GM10248 (cell line): ENCODE measurements at regions not wholly inside any gene's neighbourhood (a gene's known extent, or its start where the extent isn't known, plus 50 kb on each side); places are given as distances from the start of the nearest gene placed in this dataset.

Experiments
- CTCF ChIA-PET: fragments of 300-600 bp; sonication (Branson Sonifier 250); formaldehyde crosslinking; extraction: SDS; loops from one replicate; lab custom pipeline; 2021; ENCODE audit warnings: antibody characterized with exemption; lab: Yijun Ruan, JAX
- POLR2A ChIA-PET: fragments of 350-650 bp; sonication (Branson Sonifier 250); formaldehyde crosslinking; extraction: SDS; loops from one replicate; lab custom pipeline; 2020; ENCODE audit warnings: antibody characterized with exemption; lab: Yijun Ruan, JAX
- DNase-seq: peaks from one replicate; pipeline ENCODE4 v3.0.0; 2012; ENCODE audit errors: extremely low spot score
- TF ChIP-seq, protein P1 (sequence below): IDR thresholded peaks from 2 replicates; pipeline ENCODE4 v1.5.1; 2012; ENCODE audit warnings: mild to moderate bottlenecking, low read depth; ENCODE audit errors: extremely low read depth, missing control alignments, control extremely low read depth

DNA sequence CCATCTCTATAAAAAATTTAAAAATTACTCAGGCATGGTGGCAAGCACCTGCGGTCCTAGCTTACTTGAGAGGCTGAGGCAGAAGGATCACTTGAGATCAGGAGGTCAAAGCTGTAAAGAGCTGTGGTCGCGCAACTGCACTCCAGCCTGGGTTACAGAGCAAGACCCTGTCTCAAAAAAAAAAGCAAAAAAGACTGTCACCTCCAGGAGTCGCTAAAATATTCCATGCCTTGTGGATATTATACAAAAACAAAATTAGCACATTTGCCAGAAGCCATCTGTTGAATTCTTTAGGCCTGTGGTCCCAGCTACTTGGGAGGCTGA lies 87.0 kb upstream of the SDK1 start:
- TF ChIP-seq, protein P1, sequence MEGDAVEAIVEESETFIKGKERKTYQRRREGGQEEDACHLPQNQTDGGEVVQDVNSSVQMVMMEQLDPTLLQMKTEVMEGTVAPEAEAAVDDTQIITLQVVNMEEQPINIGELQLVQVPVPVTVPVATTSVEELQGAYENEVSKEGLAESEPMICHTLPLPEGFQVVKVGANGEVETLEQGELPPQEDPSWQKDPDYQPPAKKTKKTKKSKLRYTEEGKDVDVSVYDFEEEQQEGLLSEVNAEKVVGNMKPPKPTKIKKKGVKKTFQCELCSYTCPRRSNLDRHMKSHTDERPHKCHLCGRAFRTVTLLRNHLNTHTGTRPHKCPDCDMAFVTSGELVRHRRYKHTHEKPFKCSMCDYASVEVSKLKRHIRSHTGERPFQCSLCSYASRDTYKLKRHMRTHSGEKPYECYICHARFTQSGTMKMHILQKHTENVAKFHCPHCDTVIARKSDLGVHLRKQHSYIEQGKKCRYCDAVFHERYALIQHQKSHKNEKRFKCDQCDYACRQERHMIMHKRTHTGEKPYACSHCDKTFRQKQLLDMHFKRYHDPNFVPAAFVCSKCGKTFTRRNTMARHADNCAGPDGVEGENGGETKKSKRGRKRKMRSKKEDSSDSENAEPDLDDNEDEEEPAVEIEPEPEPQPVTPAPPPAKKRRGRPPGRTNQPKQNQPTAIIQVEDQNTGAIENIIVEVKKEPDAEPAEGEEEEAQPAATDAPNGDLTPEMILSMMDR = no peak
- CTCF ChIA-PET = interaction anchor here (1.4 kb wide), 1 partner anchor 14 kb away, joined by 6 read pairs; no protein-coding TSS in a partner anchor
- DNase-seq = no peak
- POLR2A ChIA-PET = no interaction called here

DNA sequence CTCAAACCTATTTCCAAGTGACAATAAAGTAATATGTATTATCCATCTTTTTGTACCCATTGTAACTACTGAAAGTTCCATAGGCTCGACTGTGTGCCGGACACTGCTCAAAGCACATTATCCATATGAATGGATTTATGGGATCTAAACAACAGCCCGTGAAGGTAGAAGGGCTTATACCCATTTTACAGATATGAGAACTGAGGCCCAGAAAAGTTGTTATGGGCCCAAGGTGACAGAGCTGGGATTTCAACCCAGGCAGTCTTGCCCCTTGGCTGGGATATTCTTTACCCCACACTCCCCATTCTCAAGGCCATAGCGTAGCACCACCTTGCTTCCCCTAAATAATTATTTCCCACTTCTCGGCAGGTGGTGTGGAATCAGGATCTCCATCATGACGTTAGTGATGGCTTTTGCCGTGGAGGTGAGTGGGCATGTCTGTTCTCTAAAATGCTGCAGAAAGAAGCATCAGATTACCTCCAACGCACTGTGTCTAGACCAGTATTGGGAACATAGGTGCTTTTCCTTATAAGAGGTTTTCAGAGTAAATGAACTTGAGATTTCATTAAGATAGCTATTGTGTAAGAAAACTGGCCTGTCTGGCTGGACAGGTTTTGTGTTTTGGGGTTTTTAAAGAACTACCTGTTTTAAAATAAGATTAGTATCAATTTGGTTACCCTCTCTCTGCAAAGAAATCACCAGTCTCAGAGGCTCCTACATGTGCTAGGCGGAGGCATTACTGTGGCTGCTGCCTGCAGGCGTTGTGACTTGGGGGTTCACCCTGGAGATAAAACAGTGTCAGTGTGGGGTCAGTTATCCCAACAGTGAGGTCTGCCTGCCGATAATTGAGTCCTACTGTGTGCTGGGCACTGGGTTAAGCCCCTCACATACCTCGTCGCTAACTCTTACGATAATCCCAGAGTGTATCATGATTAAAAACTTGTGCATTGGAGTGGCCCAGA lies 85.1 kb upstream of the SDK1 start:
- ChIA-PET CTCF (interaction anchor here (0.6 kb wide), 1 partner anchor 11 kb away, joined by 3 read pairs; no protein-coding TSS in a partner anchor), POLR2A (no interaction called here)
- TF ChIP-seq, protein P1 = no peak
- DNase-seq = no peak

DNA sequence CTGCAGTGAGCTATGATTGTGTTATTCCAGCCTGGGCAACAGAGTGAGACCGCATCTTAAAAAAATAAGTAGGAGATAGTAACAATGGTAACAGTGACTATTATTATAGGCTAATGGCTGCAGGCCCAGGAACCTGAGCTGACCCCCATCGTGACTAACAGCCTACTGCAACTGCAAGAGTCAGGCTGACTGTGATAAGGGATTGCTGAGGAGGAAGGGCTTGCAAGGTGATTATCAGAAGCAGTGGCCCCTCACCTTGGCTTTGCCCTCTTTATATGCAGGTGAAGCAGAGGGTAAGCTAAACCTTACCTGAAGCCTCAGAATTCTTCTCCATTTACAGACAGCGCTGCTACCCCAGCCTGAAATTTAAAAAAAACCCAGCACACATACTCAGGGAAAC lies 83.9 kb upstream of the SDK1 start:
- POLR2A ChIA-PET = no interaction called here
- CTCF ChIA-PET = interaction anchor here (0.6 kb wide), 1 partner anchor 10 kb away, joined by 3 read pairs; no protein-coding TSS in a partner anchor

DNA sequence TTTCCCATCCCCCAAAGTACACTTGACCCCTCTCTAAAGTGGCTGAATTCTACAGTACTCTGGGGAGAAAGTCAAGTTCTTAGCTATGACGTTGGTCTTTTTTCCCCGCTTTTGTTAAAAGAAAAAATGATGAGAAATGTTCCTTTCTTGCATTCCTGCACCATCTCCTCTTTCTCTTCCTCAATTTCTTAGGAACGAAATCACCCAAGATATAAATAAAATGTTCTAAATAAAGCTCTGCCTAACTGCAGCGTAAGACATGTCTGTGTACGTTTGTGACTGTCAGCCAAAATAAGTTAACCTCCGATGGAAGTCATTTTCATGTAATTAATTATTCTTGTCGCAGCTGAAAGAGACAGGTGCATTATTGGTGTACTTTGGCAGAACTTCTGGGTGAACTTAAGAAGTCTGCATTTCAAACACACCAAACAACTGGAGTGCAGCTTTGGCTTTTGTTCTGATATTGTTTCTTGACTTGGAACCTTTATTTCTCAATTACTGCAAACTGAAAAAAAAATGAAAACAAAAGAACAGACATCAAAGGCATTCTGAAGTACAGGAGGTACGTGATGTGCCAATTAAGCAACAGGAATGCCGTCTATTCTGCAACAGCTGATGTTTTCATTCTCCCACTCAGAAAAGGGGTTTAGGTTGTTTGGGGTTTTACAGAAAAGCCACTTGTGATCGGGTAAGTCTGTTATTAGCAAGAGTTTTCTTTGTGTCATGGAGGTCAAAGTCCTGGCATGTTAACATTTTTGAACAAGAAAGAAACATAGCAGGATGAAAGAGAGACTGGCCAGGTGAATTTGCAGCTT lies 82.4 kb upstream of the SDK1 start:
- ChIA-PET CTCF (interaction anchor here (0.6 to 1.0 kb wide), 3 partner anchors 9 to 332 kb away, joined by 3 read pairs; no protein-coding TSS in a partner anchor), POLR2A (no interaction called here)
- DNase-seq = no peak
- TF ChIP-seq, protein P1 = no peak

More for the DNA sequence above, 83.9 kb upstream of the SDK1 start:
- TF ChIP-seq, protein P1 = no peak
- DNase-seq = no peak

DNA sequence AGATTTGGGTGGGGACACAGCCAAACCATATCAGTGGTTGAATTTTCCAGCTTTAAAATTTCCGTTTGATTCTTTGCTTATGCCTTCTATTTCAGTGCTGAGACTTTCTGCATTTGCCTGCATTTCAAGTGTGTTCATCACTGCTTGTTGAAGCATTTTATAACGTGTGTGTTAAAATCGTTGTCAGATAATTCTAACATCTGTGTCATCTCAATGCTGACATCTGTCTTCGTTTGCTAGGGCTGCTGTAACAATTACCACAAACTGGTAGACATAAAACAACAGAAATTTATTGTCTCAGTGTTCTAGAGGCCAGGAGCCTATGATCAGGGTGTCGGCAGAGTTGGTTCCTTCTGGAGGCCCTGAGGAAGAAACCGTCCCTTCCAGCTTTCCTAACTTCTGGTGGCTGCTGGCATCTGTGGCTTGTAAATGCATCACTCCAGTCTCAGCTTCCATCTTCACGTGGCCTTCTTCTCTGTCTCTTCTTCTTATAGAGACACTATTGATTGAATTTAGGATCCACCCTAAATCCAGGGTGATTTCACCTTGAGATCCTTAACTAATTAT lies 71.1 kb upstream of the SDK1 start:
- ChIA-PET POLR2A (no interaction called here), CTCF (no interaction called here)
- TF ChIP-seq, protein P1 = no peak
- no peak for DNase-seq

DNA sequence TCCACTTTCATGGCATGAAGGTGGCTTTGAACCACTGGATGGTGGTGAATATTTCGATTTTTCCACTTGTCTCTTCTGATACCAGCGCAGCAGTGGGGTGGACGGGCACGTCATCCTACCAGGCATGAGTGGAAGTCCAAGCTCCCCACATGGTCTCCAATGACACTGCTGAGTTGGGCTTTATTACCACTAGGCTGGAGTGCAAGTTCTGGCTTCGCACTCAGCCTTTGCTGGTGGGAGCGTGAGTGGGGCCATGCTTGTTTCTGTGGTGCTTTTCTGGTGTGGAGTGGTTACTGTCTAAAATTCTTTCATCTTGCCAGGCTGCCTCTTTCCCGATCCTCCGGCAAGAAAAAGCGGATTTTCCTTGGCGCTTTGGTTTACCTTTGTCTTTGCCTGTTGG lies 70.1 kb upstream of the SDK1 start:
- DNase-seq = no peak
- POLR2A ChIA-PET = no interaction called here
- CTCF ChIA-PET = no interaction called here
- TF ChIP-seq, protein P1 = no peak
